Upper lobe of left lung (tissue), 6 donors: ENCODE measurements at regions not wholly inside any gene's neighbourhood (a gene's known extent, or its start where the extent isn't known, plus 50 kb on each side); places are given as distances from the start of the nearest gene placed in this dataset.

Source experiments
- ATAC-seq, 2 donors: fragments of 200-7000 bp; cut with Tn5 transposase; one replicate each; pipeline ENCODE4 v1.9.1; 2022; ENCODE audit warnings: mild to moderate bottlenecking in 2 of 2, moderate library complexity in 2 of 2; ENCODE audit not compliant: low FRiP score in 2 of 2
- DNase-seq, 2 donors: peaks; one replicate each; pipeline ENCODE4 v3.0.0-alpha.2; 2019 to 2020
- H3K27ac ChIP-seq, 4 donors: fragments of 200-600 bp; sonication (generic); one replicate each; pipeline ENCODE4 v1.5.1; 2016 to 2019
- H3K27me3 ChIP-seq, 4 donors: fragments of 200-600 bp; sonication (generic); one replicate each; pipeline ENCODE4 v1.5.1; 2017 to 2019
- H3K36me3 ChIP-seq, 4 donors: fragments of 200-600 bp; sonication (generic); one replicate each; pipeline ENCODE4 v1.5.1; 2016 to 2019
- H3K4me1 ChIP-seq, 4 donors: fragments of 200-600 bp; sonication (generic); one replicate each; pipeline ENCODE4 v1.5.1; 2018 to 2019
- H3K4me3 ChIP-seq, 4 donors: fragments of 200-600 bp; sonication (generic); one replicate each; pipeline ENCODE4 v1.5.1; 2017 to 2019; ENCODE audit warnings: mild to moderate bottlenecking in 2 of 4, moderate library complexity in 1 of 4
- H3K9me3 ChIP-seq, 4 donors: fragments of 200-600 bp; sonication (generic); one replicate each; pipeline ENCODE4 v1.5.1; 2018 to 2019
- EP300 ChIP-seq, 4 donors: sonication (generic); formaldehyde crosslinking; IDR thresholded peaks; one replicate each; pipeline ENCODE4 v1.5.1; 2017; ENCODE audit warnings: antibody characterized with exemption in 4 of 4, control low read depth in 2 of 4
- POLR2A ChIP-seq, 4 donors: fragments of 450-650 bp; IDR thresholded peaks; one replicate each; pipeline ENCODE4 v1.5.1; 2016 to 2017; ENCODE audit warnings: antibody characterized with exemption in 4 of 4, mild to moderate bottlenecking in 2 of 4
- POLR2AphosphoS5 ChIP-seq, 2 donors: sonication (generic); formaldehyde crosslinking; IDR thresholded peaks; one replicate each; pipeline ENCODE4 v1.5.1; 2017; ENCODE audit warnings: antibody characterized with exemption in 2 of 2
- WGBS, 2 donors: methylation state at CpG; one replicate each; pipeline ENCODE4 v1.1.5; 2017 to 2018; 5-methylcytosine and 5-hydroxymethylcytosine counted together
- TF ChIP-seq, protein P1 (sequence below), 6 experiments: fragments of 450-650 bp in 4 of 6; fragments of 200-600 bp in 2 of 6; sonication (generic) in 2 of 6; IDR thresholded peaks; one replicate each; pipeline ENCODE4 v1.5.1; 2016 to 2019; ENCODE audit warnings: antibody characterized with exemption in 6 of 6
- donor health status: DM: no; HTN: no; CAD: no; lungs with moderate emphysema.
- donor health status: DM: no; HTN: yes; CAD: no; lungs with severe emphysema.

DNA sequence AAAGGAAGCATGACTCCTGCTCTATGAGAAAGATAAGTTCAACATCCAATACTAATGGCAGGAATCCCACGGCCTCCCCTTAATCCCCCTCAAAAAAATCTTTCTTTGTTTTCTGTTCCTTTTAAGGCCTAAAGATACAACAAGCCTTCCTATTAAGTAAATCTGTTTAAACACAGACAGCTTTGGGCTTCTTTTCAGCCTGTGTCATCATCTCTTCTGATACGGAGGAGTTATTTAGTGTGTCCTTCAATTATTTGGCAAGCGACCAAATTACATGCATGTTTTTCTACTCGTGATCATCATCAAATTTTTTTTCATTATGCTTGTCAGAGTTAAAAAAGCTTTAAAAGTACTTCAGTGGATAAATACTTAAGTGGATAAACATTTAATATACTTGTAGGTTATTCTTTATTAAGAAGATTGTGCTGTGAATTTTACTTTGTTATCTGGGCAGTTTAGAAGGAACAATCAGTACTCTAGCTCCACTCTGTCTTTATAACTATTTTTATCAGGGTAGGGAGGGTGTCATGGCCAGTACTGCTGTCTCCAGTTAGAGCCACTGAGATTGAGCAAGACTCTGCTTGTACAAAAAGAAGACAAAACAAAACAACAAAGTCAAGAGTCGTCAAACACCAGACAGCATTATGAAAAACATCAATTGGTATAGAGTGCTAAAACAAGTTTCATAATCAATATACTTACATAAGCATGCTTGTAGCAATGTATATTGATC lies 210.7 kb downstream of the PRR32 start:
- no peak overlapping the region for H3K27ac ChIP-seq
- no peak for ATAC-seq

DNA sequence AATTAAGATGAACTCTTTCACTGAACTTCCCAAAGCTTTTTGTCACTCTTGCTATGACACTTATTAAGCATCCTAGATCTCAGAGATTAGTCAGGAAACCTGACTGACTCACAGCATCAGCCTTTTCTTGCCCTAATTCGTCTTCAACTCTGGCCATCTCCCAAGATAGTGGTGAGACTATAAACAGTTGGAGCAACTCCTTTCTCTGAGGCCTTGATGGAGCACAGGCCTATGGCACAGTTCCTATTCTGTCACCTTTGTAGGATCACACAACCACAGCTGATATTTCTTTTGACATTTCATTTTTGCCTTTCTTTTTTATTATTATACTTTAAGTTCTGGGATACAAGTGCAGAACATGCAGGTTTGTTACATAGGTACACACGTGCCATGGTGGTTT lies 217.6 kb downstream of the PRR32 start:
- no peaks in the 10 kb centered on the region for H3K9me3 ChIP-seq
- no peak for DNase-seq
- ATAC-seq: no peak
- WGBS, 2 donors: 48 to 60% methylated on average over 2 of the region's 2 CpGs
- H3K4me1 ChIP-seq: no peaks in the 10 kb centered on the region
- H3K36me3 ChIP-seq: no peaks in the 10 kb centered on the region
- TF ChIP-seq POLR2AphosphoS5 (IDR thresholded peaks at IDR 0.05) (no peak), EP300 (IDR thresholded peaks at IDR 0.05) (no peak), POLR2A (IDR thresholded peaks at IDR 0.05) (no peak)
- TF ChIP-seq, protein P1, sequence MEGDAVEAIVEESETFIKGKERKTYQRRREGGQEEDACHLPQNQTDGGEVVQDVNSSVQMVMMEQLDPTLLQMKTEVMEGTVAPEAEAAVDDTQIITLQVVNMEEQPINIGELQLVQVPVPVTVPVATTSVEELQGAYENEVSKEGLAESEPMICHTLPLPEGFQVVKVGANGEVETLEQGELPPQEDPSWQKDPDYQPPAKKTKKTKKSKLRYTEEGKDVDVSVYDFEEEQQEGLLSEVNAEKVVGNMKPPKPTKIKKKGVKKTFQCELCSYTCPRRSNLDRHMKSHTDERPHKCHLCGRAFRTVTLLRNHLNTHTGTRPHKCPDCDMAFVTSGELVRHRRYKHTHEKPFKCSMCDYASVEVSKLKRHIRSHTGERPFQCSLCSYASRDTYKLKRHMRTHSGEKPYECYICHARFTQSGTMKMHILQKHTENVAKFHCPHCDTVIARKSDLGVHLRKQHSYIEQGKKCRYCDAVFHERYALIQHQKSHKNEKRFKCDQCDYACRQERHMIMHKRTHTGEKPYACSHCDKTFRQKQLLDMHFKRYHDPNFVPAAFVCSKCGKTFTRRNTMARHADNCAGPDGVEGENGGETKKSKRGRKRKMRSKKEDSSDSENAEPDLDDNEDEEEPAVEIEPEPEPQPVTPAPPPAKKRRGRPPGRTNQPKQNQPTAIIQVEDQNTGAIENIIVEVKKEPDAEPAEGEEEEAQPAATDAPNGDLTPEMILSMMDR (IDR thresholded peaks at IDR 0.05): no peak
- no peaks in the 10 kb centered on the region for H3K27me3 ChIP-seq
- no peak overlapping the region for H3K27ac ChIP-seq
- H3K4me3 ChIP-seq: no peak overlapping the region

More for the DNA sequence above, 210.7 kb downstream of the PRR32 start:
- 41 to 54% methylated on average over 5 of the region's 5 CpGs for WGBS, 2 donors
- TF ChIP-seq POLR2AphosphoS5 (IDR thresholded peaks at IDR 0.05) (no peak), EP300 (IDR thresholded peaks at IDR 0.05) (no peak), POLR2A (IDR thresholded peaks at IDR 0.05) (no peak)
- TF ChIP-seq, protein P1 (IDR thresholded peaks at IDR 0.05): no peak
- H3K36me3 ChIP-seq: no peaks in the 10 kb centered on the region
- no peaks in the 10 kb centered on the region for H3K27me3 ChIP-seq
- DNase-seq: no peak
- no peak overlapping the region for H3K4me3 ChIP-seq
- no peaks in the 10 kb centered on the region for H3K4me1 ChIP-seq
- no peaks in the 10 kb centered on the region for H3K9me3 ChIP-seq

DNA sequence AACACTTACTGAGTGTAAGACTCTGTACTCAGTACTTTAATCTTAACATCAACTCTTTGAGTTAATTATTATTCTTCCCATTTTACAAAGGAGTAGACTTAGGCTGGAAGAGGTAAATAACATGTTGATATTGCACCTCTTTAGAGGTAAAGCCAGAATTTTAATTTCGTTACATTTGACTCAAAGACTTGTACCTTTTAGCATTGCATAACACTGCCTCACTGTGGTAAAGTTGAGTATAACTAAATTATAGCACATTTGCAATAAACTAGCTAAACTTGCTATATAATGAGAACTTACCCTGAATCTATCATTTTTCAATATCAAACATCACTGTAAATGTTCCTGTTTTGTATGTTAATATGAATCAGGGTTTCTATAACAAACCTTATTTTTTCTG lies 218.5 kb downstream of the PRR32 start:
- WGBS, 2 donors: 20 to 22% methylated on average over 1 of the region's 1 CpG

DNA sequence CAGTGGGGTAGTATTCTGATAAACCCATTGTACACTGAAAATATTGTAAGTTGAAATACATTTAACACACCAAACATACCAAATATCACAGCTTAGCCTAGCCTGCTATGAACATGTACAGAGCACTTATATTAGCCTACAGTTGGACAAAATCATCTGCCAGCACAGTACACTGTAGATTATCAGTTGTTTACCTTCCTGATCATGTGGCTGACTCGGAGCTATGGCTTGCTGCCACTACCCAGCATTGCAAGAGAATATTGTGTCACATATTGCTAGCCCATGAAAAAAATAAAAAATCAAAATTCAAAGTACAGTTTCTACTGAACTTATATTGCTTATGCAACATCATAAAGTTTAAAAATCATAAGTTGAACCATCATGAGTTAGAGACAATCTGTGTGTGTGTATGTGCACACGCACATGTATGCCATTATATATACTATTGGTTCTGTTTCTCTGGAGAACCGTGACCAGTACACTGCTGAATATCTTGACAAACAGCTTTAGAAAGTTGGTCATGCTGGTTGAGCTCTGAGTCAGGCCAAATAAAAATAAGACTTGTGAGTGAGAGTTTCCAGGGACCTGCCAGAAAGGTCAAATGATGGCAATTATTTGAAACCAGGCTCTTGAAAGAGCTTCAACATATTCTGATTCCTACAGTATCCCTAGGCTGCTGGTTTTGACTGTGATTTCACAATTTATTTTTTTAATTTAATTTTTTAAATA lies 238.5 kb downstream of the PRR32 start:
- Histone ChIP-seq H3K27ac (no peak overlapping the region), H3K27me3 (no peaks in the 10 kb centered on the region), H3K9me3 (no peaks in the 10 kb centered on the region), H3K4me1 (no peaks in the 10 kb centered on the region), H3K36me3 (no peaks in the 10 kb centered on the region), H3K4me3 (no peak overlapping the region)
- no peak for DNase-seq
- no peak for ATAC-seq
- TF ChIP-seq POLR2AphosphoS5 (IDR thresholded peaks at IDR 0.05) (no peak), EP300 (IDR thresholded peaks at IDR 0.05) (no peak), POLR2A (IDR thresholded peaks at IDR 0.05) (no peak)
- TF ChIP-seq, protein P1 (IDR thresholded peaks at IDR 0.05): no peak
- WGBS, 2 donors: 62 to 82% methylated on average over 2 to 3 of the region's 3 CpGs

More for the DNA sequence above, 218.5 kb downstream of the PRR32 start:
- H3K4me3 ChIP-seq: no peak overlapping the region
- ATAC-seq (no peak), DNase-seq (no peak)
- H3K36me3 ChIP-seq: no peaks in the 10 kb centered on the region
- no peaks in the 10 kb centered on the region for H3K4me1 ChIP-seq
- H3K27ac ChIP-seq: no peak overlapping the region
- H3K27me3 ChIP-seq: no peaks in the 10 kb centered on the region
- no peaks in the 10 kb centered on the region for H3K9me3 ChIP-seq
- no peak for TF ChIP-seq EP300 (IDR thresholded peaks at IDR 0.05)
- TF ChIP-seq POLR2AphosphoS5 (IDR thresholded peaks at IDR 0.05): no peak
- TF ChIP-seq, protein P1 (IDR thresholded peaks at IDR 0.05): peak in 1 of 6 experiments; percentile 19
